Activated naive CD4-positive, alpha-beta T cell treated with anti-CD3 and anti-CD28 coated beads, Interleukin-2, amount 50 U/mL, for 16 hours (primary cell): ENCODE measurements at regions not wholly inside any gene's neighbourhood (a gene's known extent, or its start where the extent isn't known, plus 50 kb on each side); places are given as distances from the start of the nearest gene placed in this dataset.

Source experiments
- DNase-seq: peaks from one replicate; pipeline ENCODE4 v3.0.0-alpha.2; 2020

DNA sequence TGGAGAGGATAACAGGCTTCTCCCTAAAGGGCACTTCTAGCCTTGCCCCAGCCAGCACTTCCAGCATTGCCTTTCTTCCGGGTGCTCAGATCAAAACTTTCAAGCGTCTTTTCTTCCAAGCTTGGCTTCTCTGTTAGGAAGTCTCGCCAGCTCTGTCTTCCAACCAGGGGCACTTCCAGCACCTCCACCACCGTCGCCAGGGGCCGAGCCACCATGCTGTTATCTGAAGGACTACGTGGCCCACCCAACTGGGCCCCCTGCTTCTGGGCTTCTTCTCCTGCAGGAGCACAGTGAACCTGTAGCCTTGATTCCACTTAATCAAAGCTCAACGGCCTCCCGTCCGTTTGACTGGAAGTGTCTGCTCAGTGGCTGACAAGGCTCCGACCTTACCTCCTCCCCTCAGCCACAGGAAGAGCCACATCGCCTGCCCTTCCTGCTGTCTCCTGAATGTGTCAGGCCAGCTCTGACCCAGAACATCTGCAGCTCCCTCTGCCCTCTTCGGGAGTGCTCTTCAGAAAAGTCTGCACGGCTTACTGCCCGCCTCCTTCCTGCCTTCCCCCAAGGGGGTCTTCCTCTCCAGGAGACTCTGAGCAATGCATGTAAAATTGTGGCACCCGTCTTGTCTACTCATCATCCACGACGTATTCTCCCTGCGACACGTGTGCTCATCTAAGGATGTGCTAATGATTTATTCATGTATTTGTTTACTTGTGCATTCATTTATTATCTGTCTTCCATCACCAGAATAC lies 527.0 kb downstream of the CDH26 start:
- DNase-seq = no peak

DNA sequence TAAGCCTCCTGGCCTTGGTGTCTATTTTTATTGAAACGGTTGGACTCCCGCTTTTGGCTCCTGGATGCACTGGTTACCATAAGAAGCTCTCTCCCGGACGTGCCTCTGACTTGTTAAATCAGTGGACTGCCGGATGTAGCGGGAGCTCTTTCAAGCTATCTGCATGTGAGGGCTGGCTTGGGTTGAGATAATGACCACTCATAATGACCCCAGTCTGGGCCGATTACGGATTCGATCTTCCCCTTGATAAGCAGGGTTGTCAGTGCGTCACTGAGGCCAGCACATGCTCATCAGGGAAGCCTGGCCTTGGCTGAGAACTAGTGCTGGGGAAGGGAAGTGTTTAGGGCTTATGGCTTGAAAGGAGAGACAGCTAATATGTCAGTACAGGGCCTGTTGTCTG lies 528.1 kb downstream of the CDH26 start:
- DNase-seq = no peak

DNA sequence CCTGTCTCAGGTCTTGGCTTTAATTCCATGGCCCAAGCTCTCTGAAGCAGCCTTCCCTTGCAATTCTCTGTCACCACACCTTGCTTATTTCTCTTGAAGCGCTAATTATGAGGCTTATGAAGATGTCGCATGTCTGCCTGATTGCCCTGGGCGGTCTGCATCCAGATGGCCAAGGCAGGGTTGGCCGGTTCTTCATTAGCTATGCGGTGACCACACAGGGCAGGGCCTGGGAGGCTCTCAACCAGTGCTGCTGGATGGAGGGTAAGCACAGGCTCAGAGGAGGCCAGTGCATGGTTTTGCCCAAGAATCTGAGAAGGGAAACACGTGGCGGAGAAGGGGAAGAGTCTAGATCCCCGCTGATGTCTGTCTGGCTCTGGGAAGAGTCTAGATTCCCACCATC lies 528.7 kb downstream of the CDH26 start:
- DNase-seq = no peak

DNA sequence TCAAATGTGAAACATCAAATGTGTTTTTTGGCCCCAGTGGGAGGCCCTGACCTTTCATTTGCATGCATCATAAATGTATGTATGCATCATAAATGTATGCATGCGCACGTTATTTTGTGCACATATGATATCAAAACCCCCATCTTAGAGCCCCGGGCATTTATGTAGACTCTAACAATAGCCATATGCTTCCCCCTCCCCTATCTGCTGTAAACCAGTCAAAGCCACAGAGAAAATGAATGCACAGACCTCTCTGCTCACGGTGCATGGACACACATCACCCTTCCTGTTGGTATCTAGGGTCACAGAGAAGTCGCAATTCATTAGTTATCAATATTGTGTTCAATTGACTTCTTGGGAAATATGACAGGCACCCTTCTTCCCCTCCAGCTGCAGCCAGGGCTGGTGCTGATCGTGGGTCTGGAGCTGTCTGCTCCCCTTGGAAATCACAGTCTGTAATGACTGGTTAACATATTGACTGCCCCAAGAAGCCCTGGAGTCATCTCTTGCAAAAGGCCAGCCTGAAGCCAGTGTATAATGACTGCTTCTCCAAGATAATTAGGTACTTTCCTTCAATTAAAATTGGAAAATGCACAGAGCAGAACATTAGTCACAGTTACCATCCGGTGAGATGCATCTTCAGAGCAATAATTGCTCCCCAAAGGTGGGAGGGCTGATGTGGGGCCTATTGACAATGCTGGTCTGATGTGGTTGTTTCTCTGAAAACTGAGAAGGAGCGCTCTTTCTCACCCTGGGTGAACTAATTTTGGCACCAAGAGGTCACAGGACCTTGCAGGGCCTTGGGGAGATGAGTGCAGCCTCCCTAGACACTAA lies 532.2 kb downstream of the CDH26 start:
- DNase-seq = no peak

DNA sequence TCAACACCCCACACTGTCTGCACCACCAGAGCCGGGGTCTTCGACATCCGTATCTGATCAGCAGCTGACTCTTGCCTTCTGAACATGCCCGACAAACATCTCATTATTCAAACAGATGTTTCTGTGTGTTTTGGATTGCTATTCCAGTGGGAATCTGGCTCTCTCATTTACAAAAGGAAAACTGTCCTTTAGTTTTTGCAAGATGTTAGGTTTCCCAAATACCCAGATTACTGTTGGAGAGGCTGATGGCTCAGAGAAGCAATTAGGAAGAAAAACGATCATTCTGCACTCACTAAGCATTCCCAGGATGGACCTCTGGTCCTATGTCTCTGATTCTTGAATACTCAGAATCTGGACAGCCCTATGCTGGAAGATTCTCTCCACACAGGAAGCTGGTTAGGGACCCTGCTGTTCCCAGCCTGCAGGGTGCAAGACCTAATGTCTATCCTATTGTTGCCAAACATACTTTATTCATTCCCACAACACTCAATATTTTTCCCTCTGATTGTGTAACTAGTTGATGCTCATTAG lies 532.9 kb downstream of the CDH26 start:
- no peak for DNase-seq

DNA sequence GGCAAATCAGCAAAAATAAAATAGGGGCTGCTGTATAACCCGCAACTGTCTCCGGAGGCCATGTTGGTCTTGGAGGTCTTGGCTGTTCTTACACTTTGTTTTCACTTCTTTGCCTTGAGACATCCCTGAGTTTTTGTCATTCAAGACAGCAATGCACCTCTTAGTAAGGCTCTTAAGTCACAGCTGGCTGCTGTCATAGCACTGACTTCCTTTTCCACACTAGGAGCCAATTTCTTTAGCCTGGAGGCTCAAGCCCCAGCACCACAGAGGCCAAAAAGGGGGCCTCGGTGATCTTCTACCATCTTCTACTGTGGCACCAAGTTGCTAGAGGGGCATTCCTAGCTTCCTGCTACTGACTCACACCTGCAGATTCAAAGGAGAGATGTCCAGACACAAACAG lies 536.3 kb downstream of the CDH26 start:
- no peak for DNase-seq

DNA sequence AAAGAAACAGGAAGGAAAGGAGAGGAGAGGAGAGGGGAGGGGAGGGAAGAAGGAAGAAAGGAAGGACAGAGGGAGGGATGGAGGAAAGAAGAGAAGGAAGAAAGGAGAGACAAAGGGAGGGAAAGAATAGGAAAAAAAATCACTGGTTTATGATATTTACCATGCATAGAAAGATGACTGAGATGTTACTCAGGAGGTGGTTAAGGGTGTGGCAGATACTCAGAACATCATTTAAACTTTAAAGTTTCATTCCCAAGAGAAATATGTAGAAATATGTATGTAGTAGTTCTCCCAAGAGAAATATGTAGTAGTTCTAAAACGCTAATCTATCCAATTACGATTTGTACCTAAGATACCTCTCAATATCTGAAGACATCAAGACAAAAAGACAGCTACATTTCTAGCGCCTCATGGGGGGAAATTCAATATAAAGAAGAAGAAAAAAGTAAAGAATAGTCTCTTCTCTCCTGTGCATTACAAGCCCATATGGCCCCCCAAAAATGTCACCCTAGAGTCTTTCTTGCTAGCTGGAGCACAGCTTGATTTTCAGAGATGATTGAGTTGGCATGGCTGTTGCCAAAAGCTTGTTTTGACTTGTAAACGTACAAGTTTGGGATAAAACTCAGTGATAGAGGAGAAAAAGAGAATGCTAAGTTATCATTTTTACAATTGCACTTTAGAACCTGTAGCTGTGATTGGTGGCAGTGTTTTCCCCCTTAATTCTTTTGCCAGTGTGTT lies 539.2 kb downstream of the CDH26 start:
- no peak for DNase-seq

DNA sequence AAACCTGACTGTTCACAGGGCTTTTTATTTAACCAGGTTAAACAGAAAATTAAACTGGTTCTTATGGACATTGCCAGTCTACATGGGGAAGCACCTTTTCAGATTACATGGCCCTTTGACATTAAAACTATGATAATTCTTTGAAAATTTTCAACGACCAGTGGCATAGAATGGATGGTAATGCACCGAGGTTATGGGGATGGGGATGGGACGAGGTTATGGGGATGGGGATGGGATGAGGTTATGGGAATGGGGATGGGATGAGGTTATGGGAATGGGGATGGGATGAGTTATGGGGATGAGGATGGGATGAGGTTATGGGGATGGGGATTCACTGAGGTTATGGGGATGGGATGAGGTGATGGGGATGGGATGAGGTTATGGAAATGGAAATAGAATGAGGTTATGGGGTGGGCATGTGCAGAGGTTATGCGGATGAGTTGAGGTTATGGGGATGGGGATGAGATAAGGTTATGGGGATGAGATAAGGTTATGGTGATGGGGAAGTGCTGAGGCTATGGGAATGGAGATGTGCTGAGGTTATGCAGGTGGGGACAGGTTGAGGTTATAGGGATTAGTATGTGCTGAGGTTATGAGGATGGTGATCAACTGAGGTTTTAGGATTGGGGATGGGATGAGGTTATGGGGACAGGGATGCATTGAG lies 541.9 kb downstream of the CDH26 start:
- no peak for DNase-seq

DNA sequence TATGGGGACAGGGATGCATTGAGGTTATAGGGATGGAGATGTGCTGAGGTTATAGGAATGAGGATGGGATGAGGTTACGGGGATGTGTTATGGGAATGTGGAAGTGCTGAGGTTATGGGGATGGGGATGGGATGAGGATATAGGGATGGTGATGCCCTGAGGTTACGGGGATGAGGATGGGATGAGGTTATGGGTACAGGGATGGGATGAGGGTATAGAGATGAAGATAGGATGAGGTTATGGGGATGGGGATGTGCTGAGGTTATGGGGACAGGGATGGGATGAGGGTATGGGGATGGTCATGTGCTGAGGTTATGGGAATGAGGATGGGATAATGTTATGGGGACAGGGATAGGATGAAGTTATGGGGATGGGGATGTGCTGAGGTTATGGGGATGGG lies 542.8 kb downstream of the CDH26 start:
- DNase-seq = no peak

DNA sequence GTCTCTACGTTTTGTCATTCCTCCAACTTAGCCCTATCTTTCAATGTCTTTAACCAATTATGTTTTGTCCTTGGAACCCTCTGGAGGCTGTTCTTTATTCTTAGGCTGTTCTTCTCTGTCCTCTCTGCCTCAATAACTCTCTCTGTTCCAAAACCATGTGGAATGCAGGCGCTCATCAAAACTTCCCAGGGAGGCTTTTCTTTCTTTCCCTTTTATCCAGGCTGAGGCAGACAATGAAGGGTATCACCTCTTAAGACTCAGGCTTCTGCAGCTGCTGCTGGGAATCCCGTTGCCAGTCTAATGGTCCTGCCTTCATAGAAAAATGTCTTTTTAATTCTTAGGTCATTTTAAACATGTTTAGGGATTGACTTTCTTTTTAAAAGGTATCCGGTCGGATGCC lies 544.7 kb downstream of the CDH26 start:
- DNase-seq = no peak

DNA sequence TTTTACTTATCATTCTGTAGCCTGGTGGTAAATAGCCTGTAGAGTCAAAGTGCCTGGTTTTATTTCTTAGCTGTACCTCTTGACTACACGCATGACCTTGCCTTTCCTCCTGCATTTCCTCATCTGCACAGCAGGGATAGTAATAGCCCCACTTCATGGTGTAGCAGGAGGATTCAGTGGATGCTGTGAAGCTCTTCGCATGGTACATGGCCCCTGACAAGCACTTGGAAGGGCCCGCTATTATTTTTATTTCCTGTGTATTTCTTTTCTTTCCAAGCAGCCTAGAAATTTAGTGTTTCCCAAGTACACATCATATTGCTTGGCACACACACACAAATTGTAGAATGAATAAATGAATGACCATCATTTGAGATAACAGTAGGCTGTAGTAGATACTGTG lies 547.2 kb downstream of the CDH26 start:
- no peak for DNase-seq

DNA sequence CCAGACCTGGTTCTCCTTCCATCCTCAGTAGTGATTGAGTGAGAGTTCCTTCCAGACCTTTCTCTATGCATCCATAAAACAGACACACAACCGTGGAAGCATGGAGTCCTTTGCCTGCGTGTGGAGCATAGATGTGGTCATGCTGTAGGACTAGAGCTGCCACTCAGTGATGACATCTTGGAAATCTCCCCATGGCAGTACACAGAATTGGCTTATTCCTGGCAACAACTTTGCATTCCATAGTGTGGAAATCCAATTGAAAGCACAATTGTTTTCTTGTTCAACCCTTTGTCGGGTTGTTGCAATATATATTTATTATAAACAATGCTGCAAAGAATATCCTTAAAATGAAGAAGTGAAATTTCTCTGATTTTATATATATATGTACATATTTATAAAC lies 547.8 kb downstream of the CDH26 start:
- no peak for DNase-seq

DNA sequence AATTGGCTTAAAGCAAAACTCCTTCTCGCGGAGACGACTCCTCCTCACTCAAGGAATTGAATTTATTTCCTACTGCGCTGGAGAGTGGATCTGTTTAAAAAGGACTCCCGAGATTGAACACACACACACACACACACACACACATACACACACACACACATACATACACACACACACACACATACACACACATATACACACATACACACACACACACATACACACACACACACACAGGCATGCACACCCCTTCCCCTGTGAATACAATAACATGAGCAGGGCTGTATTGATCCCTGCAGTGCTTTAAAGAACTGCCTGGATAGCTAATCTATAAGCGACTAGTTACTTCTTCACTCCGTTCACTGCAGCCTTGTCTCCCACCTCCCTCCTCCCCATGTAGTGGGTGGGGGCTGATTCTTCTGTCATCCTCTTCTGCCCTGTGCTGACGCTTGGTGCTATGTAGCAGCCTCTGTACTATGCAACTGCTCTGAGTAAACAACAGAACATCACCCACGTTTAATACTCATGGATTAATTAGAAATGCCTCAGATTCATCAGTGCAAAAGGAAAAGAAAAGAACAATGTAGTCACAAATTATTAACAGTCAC lies 549.0 kb downstream of the CDH26 start:
- no peak for DNase-seq

DNA sequence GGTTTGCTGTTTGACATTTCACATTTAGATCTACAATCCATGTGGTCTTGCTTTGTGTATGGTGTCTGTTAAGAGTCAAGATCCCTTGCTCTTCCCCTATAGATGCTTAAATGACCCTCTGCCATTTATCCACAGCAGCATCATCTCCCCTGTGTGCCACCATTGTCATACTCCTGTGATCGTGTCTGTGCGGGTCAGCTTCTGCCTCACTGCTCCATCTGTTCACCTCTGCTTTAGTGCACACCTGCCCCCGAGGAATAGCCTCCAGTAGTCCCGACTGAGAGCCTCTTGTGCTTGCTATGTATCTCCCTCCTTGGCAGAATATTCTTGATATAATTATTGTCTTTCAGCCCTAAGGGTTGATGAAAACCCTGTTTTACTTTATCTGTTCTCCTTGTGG lies 551.2 kb downstream of the CDH26 start:
- no peak for DNase-seq

DNA sequence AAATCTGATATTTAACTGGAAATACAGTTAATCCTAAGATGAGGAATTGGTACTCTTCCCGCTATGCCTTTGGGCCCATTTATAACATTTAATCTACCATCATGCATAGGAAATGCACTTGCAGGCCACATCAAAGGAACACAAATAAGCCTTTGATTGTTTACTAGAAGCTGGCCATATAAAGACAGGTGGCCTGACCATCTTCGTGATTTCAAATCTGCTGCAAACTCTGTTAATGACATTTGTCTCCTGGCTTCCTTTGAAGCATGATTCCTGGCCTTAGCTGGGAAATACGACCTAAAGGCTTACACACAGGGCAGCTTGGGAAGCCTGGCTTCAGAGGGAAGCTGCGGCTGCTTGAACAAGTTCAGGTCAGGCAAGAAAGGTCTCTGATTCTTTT lies 552.1 kb downstream of the CDH26 start:
- no peak for DNase-seq

DNA sequence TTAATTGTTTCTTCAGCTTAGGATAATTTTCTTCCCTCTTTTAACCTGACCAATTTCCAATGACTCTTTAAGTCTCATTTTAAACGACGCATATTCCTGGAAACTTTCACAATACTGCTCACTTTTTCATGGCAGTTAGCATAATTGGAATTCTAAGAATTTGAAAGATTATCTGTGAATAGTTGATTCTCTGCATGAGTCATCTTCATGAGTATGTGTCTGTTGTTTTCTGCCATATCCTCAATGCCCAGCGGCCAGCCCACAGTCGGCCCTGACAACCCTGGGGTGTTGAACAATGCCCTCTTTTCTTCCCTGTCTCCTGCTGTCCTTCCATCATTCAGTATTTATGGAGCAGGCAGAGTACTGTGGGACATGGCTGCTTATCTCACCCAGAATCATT lies 554.2 kb downstream of the CDH26 start:
- no peak for DNase-seq

DNA sequence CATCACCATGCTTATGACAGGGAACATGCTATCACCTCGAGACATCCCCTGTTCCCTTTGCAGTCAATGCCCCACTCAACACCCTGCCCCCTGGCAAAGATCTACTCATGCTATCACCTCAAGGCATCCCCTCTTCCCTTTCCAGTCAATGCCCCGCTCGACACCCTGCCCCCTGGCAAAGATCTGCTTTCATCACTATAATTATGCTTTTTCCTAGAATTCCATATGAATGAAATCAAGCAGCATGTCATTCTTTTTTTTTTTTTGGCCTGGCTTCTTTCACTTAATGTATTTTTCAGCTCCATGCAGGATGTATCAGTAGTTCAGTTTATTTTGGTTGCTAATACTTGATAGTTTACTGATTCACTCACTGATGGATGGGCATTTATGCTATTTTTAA lies 554.9 kb downstream of the CDH26 start:
- DNase-seq = no peak

DNA sequence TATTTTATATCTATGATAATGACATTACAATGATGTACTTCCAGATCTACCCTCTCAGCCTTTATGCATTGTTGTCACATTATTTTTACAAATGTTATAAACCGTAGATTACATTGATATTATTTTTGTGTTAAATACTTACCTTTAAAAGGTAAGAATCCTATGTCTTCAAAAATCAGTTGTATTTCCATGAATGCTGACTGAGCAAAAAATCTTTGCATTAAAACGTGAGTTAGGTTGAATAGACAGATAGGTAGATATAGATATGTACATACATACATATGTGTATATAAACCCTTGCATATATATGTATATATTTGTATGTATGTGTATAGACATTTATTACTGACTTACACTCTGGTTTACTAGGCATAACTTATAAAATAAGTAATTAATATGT lies 558.2 kb downstream of the CDH26 start:
- DNase-seq = no peak

DNA sequence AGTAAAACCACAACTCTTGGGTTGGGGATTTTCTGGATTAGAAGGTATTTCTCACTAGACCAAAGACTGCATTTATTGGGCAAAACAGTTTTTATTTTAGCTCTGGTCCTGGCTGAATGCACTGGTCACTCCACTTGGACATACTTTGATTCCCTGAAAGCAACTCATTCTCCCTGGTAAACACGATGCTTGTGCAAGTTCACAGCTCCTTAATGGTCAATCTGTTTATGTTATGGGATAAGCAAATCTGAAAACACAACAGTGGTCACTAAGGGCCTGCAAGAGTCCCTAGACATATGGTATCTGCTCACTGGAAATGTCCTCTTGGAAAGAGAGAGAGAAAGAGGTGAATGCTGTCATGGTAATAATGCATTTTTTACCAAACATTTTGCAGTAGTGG lies 559.8 kb downstream of the CDH26 start:
- no peak for DNase-seq

DNA sequence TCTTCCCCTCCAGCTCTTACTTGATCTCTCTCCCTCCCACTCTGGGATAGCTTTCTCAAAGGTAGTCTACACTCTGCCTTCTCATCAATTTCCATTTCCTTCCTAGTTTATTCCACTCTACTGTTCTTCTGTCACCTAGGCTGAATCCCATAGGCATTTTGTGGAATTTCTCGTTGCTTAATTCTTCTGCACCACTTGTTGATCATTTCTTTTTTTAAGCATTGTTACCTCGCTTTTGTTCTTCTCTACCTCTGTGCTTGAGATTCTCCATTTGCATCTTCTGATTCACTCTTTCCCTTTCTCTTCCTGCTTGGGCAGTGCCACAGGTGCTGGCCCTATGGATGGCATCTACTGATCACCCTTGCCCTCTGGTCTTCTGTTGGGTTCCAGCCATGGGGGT lies 567.2 kb downstream of the CDH26 start:
- no peak for DNase-seq

DNA sequence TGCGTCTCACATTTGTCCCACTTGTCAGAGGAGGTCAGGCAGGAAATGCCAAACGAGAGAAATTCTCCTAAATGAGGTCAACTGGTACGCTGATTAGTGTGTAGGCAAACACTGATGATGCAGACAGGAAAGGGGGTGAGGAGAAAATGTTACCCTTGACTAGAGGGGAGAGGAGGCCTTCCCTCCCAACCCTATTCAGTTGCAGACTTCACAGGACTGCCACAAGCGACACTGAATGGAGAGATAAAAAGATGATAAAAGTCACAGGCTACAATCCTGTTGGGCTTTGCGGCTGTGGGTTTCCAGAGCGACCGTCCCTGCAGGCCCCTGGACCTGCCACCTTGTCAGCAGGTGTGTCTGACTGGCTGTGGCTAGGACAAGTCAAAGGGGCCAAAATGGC lies 569.4 kb downstream of the CDH26 start:
- no peak for DNase-seq

DNA sequence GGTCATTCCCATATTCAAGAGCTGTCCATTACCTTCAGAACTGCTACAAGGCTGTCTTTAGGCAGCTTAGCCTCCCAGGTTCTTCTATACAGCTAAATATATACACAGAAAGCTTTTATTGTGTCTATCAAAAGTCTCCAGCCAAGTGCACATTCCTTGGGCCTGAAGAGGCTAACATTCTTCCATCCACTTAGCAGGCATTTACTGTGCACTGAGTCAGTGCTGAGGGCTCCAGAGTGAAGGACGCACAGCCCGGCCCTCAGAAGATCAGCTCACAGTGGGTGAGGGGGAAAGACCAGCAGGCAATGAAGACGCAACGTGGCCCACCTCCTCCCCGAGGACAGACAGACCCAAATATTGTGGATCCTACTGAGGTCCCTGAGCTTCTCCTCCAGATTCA lies 569.9 kb downstream of the CDH26 start:
- DNase-seq = no peak

DNA sequence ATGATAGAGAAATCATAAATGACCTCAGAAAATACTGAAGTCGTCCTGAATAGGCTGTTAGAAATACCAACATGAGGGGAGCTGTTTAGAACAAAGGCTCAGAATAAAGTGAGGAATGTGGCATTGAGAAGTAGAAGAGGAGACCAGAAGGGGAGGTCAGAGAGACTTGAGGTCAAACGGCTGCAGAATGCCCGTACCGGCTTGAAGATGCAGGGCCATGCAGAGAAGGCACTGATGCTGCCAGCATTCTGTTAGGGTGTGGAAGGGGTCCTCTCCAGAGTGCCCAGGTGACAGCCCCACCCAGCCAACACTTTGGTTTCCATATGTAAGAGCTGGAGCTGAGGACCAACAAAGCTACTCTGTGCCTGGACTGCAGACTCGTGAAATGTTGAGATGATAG lies 570.9 kb downstream of the CDH26 start:
- DNase-seq = no peak
